GM23338 (cell line): ENCODE measurements at regions not wholly inside any gene's neighbourhood (a gene's known extent, or its start where the extent isn't known, plus 50 kb on each side); places are given as distances from the start of the nearest gene placed in this dataset.

ENCODE experiments used
- ATAC-seq: fragments of 200-7000 bp; cut with Tn5 transposase; 3 replicates; pipeline ENCODE4 v1.9.1; 2020
- DNase-seq: peaks from one replicate; pipeline ENCODE4 v3.0.0-alpha.2; 2015; ENCODE audit warnings: low spot score
- H2AFZ ChIP-seq: fragments of 200-600 bp; sonication (generic); 2 replicates; pipeline ENCODE4 v1.8.0; 2016; ENCODE audit warnings: antibody characterized with exemption, mild to moderate bottlenecking, moderate library complexity
- H3F3A ChIP-seq: fragments of 200-600 bp; sonication (generic); replicated peaks from 2 replicates; pipeline ENCODE4 v1.8.0; 2017; ENCODE audit warnings: antibody characterized with exemption, mixed run types, low read depth
- H3K27ac ChIP-seq: fragments of 200-600 bp; sonication (generic); 2 replicates; pipeline ENCODE4 v1.6.1; 2016; ENCODE audit warnings: low read depth
- H3K27me3 ChIP-seq: fragments of 200-600 bp; sonication (generic); 2 replicates; pipeline ENCODE4 v1.8.0; 2016; ENCODE audit warnings: mild to moderate bottlenecking, mixed run types, moderate library complexity; ENCODE audit not compliant: insufficient read depth
- H3K36me3 ChIP-seq: fragments of 200-600 bp; sonication (generic); 2 replicates; pipeline ENCODE4 v1.8.0; 2016; ENCODE audit warnings: mild to moderate bottlenecking; ENCODE audit not compliant: insufficient read depth
- H3K4me1 ChIP-seq: fragments of 200-600 bp; sonication (generic); 2 replicates; pipeline ENCODE4 v1.8.0; 2016; ENCODE audit warnings: mild to moderate bottlenecking, moderate library complexity; ENCODE audit not compliant: insufficient read depth
- H3K4me2 ChIP-seq: fragments of 200-600 bp; sonication (generic); 2 replicates; pipeline ENCODE4 v1.7.1; 2017; ENCODE audit warnings: mixed run types
- H3K4me3 ChIP-seq: fragments of 200-600 bp; sonication (generic); 2 replicates; pipeline ENCODE4 v1.6.1; 2016; ENCODE audit warnings: mixed run types
- H3K79me2 ChIP-seq: fragments of 200-600 bp; sonication (generic); replicated peaks from 2 replicates; pipeline ENCODE4 v1.8.0; 2017; ENCODE audit warnings: mild to moderate bottlenecking; ENCODE audit not compliant: insufficient read depth
- H3K9me2 ChIP-seq: fragments of 200-600 bp; sonication (generic); 2 replicates; pipeline ENCODE4 v1.8.0; 2017; ENCODE audit not compliant: insufficient read depth
- H4K20me1 ChIP-seq: fragments of 200-600 bp; sonication (generic); replicated peaks from 2 replicates; pipeline ENCODE4 v1.8.0; 2017; ENCODE audit warnings: mild to moderate bottlenecking; ENCODE audit not compliant: insufficient read depth
- H3K27ac Mint-ChIP-seq: 2 replicates; pipeline ENCODE4 v1.8.0; 2020; ENCODE audit warnings: inconsistent platforms, mild to moderate bottlenecking, moderate library complexity, mixed read lengths
- H3K27me3 Mint-ChIP-seq: 3 replicates; pipeline ENCODE4 v1.8.0; 2022; ENCODE audit warnings: low read depth, mild to moderate bottlenecking, moderate library complexity, mixed read lengths, inconsistent platforms; ENCODE audit not compliant: insufficient read depth, poor library complexity
- H3K36me3 Mint-ChIP-seq: 3 replicates; pipeline ENCODE4 v1.8.0; 2021; ENCODE audit warnings: low read depth, mild to moderate bottlenecking, inconsistent platforms, moderate library complexity, mixed read lengths
- H3K4me1 Mint-ChIP-seq: 3 replicates; pipeline ENCODE4 v1.8.0; 2020; ENCODE audit warnings: mild to moderate bottlenecking, inconsistent platforms, mixed read lengths
- H3K4me3 Mint-ChIP-seq: 3 replicates; pipeline ENCODE4 v1.8.0; 2021; ENCODE audit warnings: moderate library complexity, mild to moderate bottlenecking, inconsistent platforms, mixed read lengths
- H3K9me3 Mint-ChIP-seq: 3 replicates; pipeline ENCODE4 v1.8.0; 2020; ENCODE audit warnings: moderate library complexity, mild to moderate bottlenecking, inconsistent platforms, mixed read lengths
- CTCF ChIP-seq, 2 experiments: fragments of 200-600 bp in 1 of 2; sonication (generic) in 1 of 2; conservative IDR thresholded peaks; 2 replicates each; pipeline versions ENCODE4 v1.5.1 to v1.6.1; 2016 to 2017; ENCODE audit warnings: antibody characterized with exemption in 2 of 2, low read depth in 2 of 2, mild to moderate bottlenecking in 2 of 2, moderate library complexity in 1 of 2
- ETS1 ChIP-seq: IDR thresholded peaks from 2 replicates; pipeline ENCODE4 v1.6.1; 2016; ENCODE audit warnings: antibody characterized with exemption
- EZH2 ChIP-seq: fragments of 200-600 bp; sonication (generic); IDR thresholded peaks from one replicate; pipeline ENCODE4 v1.8.0; 2017; ENCODE audit warnings: antibody characterized with exemption, mild to moderate bottlenecking, low read depth; ENCODE audit not compliant: unreplicated experiment
- EZH2phosphoT487 ChIP-seq: fragments of 200-600 bp; sonication (generic); IDR thresholded peaks from one replicate; pipeline ENCODE4 v1.8.1; 2018; ENCODE audit warnings: antibody characterized with exemption; ENCODE audit not compliant: unreplicated experiment
- JUNB ChIP-seq: IDR thresholded peaks from one replicate; pipeline ENCODE4 v1.6.1; 2016; ENCODE audit warnings: antibody characterized with exemption; ENCODE audit not compliant: unreplicated experiment
- NANOG ChIP-seq: IDR thresholded peaks from 2 replicates; pipeline ENCODE4 v1.6.1; 2016; ENCODE audit warnings: antibody characterized with exemption, borderline replicate concordance
- POLR2AphosphoS5 ChIP-seq: IDR thresholded peaks from 2 replicates; pipeline ENCODE4 v1.6.1; 2016; ENCODE audit warnings: antibody characterized with exemption, low read depth
- REST ChIP-seq: IDR thresholded peaks from one replicate; pipeline ENCODE4 v1.6.1; 2018; ENCODE audit warnings: antibody characterized with exemption; ENCODE audit not compliant: unreplicated experiment
- STAT1 ChIP-seq: IDR thresholded peaks from one replicate; pipeline ENCODE4 v1.6.1; 2016; ENCODE audit warnings: antibody characterized with exemption; ENCODE audit not compliant: unreplicated experiment
- ZNF114 ChIP-seq: fragments of 250-450 bp; sonication (Bioruptor Pico); IDR thresholded peaks from 2 replicates; pipeline ENCODE4 v1.5.0; 2020; ENCODE audit warnings: mild to moderate bottlenecking, moderate library complexity
- ZNF331 ChIP-seq: fragments of 250-450 bp; sonication (Bioruptor Pico); IDR thresholded peaks from 2 replicates; pipeline ENCODE4 v1.5.0; 2020; ENCODE audit warnings: low read depth, mild to moderate bottlenecking, moderate library complexity
- ZNF462 ChIP-seq: fragments of 250-450 bp; sonication (Bioruptor Pico); IDR thresholded peaks from 2 replicates; pipeline ENCODE4 v1.5.0; 2020; ENCODE audit warnings: mild to moderate bottlenecking, moderate library complexity

GRCh38 chr2:198252472-198252871, 448.1 kb downstream of the PLCL1 start:
- Mint-ChIP-seq H3K9me3 (no peaks in the 10 kb centered on the region), H3K27ac (no peak overlapping the region), H3K4me3 (no peak overlapping the region), H3K4me1 (no peaks in the 10 kb centered on the region), H3K36me3 (no peaks in the 10 kb centered on the region), H3K27me3 (no peaks in the 10 kb centered on the region)
- H3K27ac ChIP-seq = no peak overlapping the region
- no peak overlapping the region for H3K4me3 ChIP-seq
- H3K4me2 ChIP-seq = no peak overlapping the region
- TF ChIP-seq ETS1 = no peak
- no peak for TF ChIP-seq REST
- TF ChIP-seq STAT1 = no peak
- no peak for TF ChIP-seq NANOG
- TF ChIP-seq ZNF462 = no peak
- TF ChIP-seq JUNB = no peak
- no peak for TF ChIP-seq ZNF114 (CRISPR knock-in tag)
- no peak for TF ChIP-seq CTCF (conservative IDR thresholded peaks at IDR 0.05; ENCODE audit: low read depth in 2 of 2)
- TF ChIP-seq EZH2 = no peak
- TF ChIP-seq EZH2phosphoT487 = no peak
- TF ChIP-seq POLR2AphosphoS5 = no peak
- TF ChIP-seq ZNF331 (CRISPR knock-in tag) = no peak
- H3F3A ChIP-seq = no peaks in the 10 kb centered on the region
- no peak overlapping the region for H2AFZ ChIP-seq
- ATAC-seq (no peak), DNase-seq (no peak)
- H4K20me1 ChIP-seq = no peaks in the 10 kb centered on the region
- no peaks in the 10 kb centered on the region for H3K4me1 ChIP-seq
- H3K36me3 ChIP-seq = no peaks in the 10 kb centered on the region
- H3K9me2 ChIP-seq = no peaks in the 10 kb centered on the region
- H3K79me2 ChIP-seq = no peaks in the 10 kb centered on the region
- no peaks in the 10 kb centered on the region for H3K27me3 ChIP-seq
